ENCODE measurements at regions not wholly inside any gene's neighbourhood (a gene's known extent, or its start where the extent isn't known, plus 50 kb on each side); places are given as distances from the start of the nearest gene placed in this dataset.

DNA sequence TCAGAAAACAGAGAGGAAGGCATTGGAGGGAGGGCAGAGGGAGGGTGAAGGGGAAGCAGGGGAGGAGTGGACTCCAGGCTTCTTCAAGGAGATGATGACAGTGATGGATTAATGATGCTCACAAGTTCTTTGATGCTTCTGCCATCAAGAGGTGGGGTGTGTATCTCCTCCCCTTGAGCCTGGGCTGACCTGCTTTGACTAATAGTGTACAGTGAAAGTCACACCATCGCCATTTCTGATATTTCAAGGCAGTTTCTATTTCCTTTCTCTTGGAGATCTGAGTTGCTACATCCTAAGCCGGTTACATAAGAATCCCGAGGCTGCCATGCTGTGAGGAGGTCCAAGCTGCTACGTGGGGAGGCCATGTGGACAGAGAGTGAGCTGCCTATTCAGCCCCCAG, 312.5 kb downstream of the MAF start:
- H3K4me3 ChIP-seq (ENCODE audit: low read depth, low read length): no peak overlapping the region
- TF ChIP-seq, protein P1, sequence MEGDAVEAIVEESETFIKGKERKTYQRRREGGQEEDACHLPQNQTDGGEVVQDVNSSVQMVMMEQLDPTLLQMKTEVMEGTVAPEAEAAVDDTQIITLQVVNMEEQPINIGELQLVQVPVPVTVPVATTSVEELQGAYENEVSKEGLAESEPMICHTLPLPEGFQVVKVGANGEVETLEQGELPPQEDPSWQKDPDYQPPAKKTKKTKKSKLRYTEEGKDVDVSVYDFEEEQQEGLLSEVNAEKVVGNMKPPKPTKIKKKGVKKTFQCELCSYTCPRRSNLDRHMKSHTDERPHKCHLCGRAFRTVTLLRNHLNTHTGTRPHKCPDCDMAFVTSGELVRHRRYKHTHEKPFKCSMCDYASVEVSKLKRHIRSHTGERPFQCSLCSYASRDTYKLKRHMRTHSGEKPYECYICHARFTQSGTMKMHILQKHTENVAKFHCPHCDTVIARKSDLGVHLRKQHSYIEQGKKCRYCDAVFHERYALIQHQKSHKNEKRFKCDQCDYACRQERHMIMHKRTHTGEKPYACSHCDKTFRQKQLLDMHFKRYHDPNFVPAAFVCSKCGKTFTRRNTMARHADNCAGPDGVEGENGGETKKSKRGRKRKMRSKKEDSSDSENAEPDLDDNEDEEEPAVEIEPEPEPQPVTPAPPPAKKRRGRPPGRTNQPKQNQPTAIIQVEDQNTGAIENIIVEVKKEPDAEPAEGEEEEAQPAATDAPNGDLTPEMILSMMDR (conservative IDR thresholded peaks at IDR 0.05; ENCODE audit: low read depth, low read length): no peak
- no peak for DNase-seq (ENCODE audit: low read depth)

DNA sequence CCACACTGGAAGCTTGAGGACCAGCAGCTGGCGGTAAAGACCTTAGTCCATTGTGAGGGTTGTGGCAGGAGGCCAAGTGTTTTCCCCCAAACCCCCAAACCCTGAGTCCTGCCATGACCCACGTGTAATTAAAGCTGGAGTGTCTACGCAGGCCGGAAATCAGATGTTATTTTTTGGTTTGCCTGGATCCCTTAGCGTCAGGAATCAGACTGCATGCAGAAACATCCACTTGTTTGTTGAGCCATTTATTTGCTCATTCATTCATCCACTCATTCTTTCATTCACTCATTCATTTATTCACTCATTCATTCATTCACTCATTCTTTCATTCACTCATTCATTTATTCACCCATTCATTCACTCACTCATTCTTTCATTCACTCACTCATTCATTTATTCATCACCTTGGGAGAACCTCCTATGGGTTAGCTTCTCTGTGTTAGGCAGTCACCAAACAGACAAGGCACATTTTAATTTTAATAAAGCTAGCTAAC, 313.1 kb downstream of the MAF start:
- TF ChIP-seq, protein P1 (conservative IDR thresholded peaks at IDR 0.05; ENCODE audit: low read depth, low read length): no peak
- H3K4me3 ChIP-seq (ENCODE audit: low read depth, low read length): peak overlapping the region; percentile 37
- DNase-seq (ENCODE audit: low read depth): no peak

DNA sequence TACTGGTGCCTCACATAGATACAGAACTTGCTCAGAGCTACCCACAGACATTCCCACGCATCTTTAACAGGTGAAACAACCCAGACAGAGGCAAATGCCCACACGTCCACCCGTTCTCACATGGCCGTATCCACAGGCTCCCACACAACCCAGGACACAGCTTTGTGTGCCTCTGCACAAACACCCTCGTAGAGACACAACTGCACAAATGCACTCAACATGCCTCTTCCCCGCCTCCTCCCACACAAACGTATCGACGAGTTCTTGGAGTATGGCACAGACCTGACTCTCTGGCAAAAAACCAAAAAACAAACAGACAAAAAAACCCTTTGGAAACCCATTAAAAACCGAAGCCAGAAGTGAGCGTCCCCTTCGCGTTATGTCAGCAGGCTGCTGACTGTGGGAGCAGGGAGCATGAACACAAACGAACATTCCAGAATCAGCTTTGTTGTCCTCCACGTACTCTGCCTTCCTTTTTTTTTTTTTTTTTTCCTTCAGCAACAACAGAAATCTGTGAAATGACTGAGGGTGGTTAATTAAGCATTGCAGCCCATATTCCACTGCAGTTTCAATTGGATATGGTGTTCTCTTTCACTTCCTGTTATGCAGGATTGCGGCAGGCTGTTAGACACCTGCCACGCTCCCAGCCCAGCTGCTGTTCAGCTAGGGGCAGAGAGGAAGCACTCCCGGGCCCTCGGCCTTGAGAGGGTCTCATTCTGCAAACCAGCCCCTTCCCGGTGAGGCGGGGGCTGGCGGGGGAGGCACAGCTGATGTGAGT, 313.7 kb downstream of the MAF start:
- DNase-seq (ENCODE audit: low read depth): no peak
- TF ChIP-seq, protein P1 (conservative IDR thresholded peaks at IDR 0.05; ENCODE audit: low read depth, low read length): no peak
- H3K4me3 ChIP-seq (ENCODE audit: low read depth, low read length): peak overlapping the region; percentile 37

DNA sequence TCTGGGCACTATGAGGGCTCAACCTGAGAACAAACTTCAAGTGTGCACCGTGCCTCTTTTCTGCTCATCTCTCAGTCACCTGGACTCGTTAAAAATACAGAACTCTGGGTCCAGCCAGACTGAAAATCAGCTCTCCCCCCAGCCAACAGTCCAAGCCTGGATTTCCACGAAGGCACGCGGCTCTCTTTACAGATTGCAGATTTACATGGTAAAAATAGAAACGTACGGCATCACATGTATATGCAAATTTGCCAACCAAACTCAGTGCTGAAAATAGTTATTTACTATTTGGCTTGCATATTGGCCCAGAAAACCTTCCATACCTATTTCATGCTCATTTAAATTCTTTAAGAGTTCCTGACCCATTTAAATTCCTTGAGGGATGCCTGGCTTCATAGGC, 315.8 kb downstream of the MAF start:
- no peak overlapping the region for H3K4me3 ChIP-seq (ENCODE audit: low read depth, low read length)
- no peak for DNase-seq (ENCODE audit: low read depth)
- TF ChIP-seq, protein P1 (conservative IDR thresholded peaks at IDR 0.05; ENCODE audit: low read depth, low read length): no peak

DNA sequence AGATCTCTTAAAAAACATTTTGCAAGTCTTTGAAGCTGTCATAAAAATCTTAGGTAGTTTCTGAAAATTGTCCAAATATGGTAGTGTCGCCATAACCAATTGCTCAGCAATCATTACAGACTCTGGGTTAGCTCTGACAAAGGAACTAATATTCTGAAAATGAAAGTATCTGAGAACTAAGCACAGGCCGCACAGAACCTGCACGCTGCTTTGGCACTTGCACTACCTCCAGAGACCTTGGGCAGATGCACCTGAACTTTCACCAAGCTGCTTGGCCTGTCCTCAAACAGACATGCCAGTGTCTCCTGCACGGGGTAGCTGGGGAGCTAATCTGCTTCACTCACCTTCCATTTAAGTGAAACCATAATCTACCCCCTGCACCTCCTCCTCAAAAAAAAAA, 317.0 kb downstream of the MAF start:
- TF ChIP-seq, protein P1 (conservative IDR thresholded peaks at IDR 0.05; ENCODE audit: low read depth, low read length): no peak
- DNase-seq (ENCODE audit: low read depth): no peak

DNA sequence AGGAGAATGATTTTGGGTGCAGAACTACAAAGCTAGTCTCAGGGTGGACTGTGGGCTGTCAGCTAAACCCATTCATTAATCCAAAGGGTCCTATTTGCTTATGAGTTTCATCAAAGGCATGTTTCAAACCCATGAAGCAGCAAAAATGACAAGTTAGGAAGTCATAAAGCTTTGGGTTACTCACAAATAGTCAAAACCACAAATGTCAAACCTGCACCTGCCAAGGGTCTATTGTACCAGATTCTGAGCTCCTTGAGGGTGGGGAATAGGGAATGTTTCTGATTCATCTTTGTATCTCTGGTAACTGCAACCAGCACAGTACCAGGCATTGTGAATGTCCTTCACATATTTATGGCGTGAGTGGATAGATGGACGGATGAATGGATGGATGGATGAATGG, 317.7 kb downstream of the MAF start:
- TF ChIP-seq, protein P1 (conservative IDR thresholded peaks at IDR 0.05; ENCODE audit: low read depth, low read length): no peak
- H3K4me3 ChIP-seq (ENCODE audit: low read depth, low read length): no peak overlapping the region
- DNase-seq (ENCODE audit: low read depth): no peak

More for the DNA sequence above, 317.0 kb downstream of the MAF start:
- H3K4me3 ChIP-seq (ENCODE audit: low read depth, low read length): no peak overlapping the region

DNA sequence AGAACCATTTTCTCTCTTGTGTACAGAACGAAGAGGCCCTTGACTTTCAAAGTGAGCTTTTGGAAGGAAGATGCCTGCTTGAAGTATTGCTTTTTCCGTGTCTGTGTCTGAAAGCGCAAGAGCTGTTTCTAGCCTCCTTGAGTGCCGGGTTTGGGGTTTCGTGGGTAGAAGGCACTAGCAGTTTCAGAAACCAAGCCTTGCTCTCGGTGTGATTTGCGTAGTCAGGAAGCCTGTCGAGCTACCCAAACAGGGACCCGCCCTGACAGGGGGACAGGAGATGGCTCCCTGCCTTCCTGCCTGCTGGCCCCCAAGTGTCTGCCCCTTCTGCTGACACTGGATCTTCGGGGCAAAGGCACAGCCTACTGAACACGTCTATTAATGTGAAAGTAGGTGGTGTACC, 322.0 kb downstream of the MAF start:
- TF ChIP-seq, protein P1 (conservative IDR thresholded peaks at IDR 0.05; ENCODE audit: low read depth, low read length): no peak
- H3K4me3 ChIP-seq (ENCODE audit: low read depth, low read length): no peak overlapping the region
- DNase-seq (ENCODE audit: low read depth): no peak

All from epithelial cell of proximal tubule (primary cell).